B cell (primary cell): ENCODE measurements at regions not wholly inside any gene's neighbourhood (a gene's known extent, or its start where the extent isn't known, plus 50 kb on each side); places are given as distances from the start of the nearest gene placed in this dataset.

Source experiments
- ATAC-seq: fragments of 200-7000 bp; cut with Tn5 transposase; one replicate; pipeline ENCODE4 v1.10.0; 2021; ENCODE audit warnings: low read depth, mild to moderate bottlenecking, moderate number of reproducible peaks, moderate library complexity
- CTCF ChIA-PET: fragments of 350-600 bp; sonication (Branson Sonifier 250); formaldehyde crosslinking; loops from one replicate; lab custom pipeline; 2021; ENCODE audit warnings: antibody characterized with exemption, inconsistent platforms; lab: Charles Lee
- POLR2A ChIA-PET: fragments of 350-600 bp; sonication (Branson Sonifier 250); formaldehyde crosslinking; loops from one replicate; lab custom pipeline; 2021; ENCODE audit warnings: antibody characterized with exemption; lab: Charles Lee
- DNase-seq: peaks from one replicate; pipeline ENCODE4 v3.0.0; 2013
- H2AFZ ChIP-seq: 2 replicates; pipeline ENCODE4 v1.6.1; 2012; ENCODE audit warnings: mild to moderate bottlenecking, low read depth, low read length; ENCODE audit not compliant: insufficient read depth, poor library complexity, severe bottlenecking
- H3K27ac ChIP-seq, 2 donors: 1 replicate in 1 of 2; 2 replicates in 1 of 2; pipeline ENCODE4 v1.5.1; 2012 to 2013; ENCODE audit warnings: low read length in 2 of 2, mild to moderate bottlenecking in 2 of 2, moderate library complexity in 1 of 2
- H3K27me3 ChIP-seq, 4 experiments: fragments of 200-600 bp in 1 of 4; sonication (generic) in 1 of 4; replicated peaks in 1 of 4; 1 replicate in 2 of 4; 2 replicates in 2 of 4; pipeline versions ENCODE4 v1.6.1 to v1.7.0; 2013 to 2016; ENCODE audit warnings: low read length in 3 of 4, mild to moderate bottlenecking in 2 of 4, mixed read lengths in 1 of 4, moderate library complexity in 1 of 4; ENCODE audit not compliant: insufficient read depth in 4 of 4, control insufficient read depth in 3 of 4; ENCODE audit errors: control extremely low read depth in 1 of 4
- H3K36me3 ChIP-seq, 2 experiments: replicated peaks in 1 of 2; 1 replicate in 1 of 2; 2 replicates in 1 of 2; pipeline versions ENCODE4 v1.6.1 to v1.7.1; 2013; ENCODE audit warnings: low read length in 1 of 2; ENCODE audit not compliant: insufficient read depth in 2 of 2, control insufficient read depth in 1 of 2; ENCODE audit errors: control extremely low read depth in 1 of 2, extremely low read depth in 1 of 2
- H3K4me1 ChIP-seq, 2 donors: fragments of 200-600 bp in 1 of 2; sonication (generic) in 1 of 2; 1 replicate in 1 of 2; 2 replicates in 1 of 2; pipeline versions ENCODE4 v1.5.1 to v1.6.1; 2013 to 2017; ENCODE audit warnings: low read length in 2 of 2; ENCODE audit not compliant: control insufficient read depth in 2 of 2, insufficient read depth in 2 of 2
- H3K4me2 ChIP-seq: replicated peaks from 2 replicates; pipeline ENCODE3; 2012; ENCODE audit warnings: mild to moderate bottlenecking, low read depth, low read length; ENCODE audit not compliant: poor library complexity, severe bottlenecking
- H3K4me3 ChIP-seq, 5 experiments: fragments of 200-600 bp in 1 of 5; sonication (generic) in 1 of 5; 1 replicate in 3 of 5; 2 replicates in 2 of 5; pipeline versions ENCODE4 v1.5.1 to v1.7.0; 2011 to 2016; ENCODE audit warnings: low read length in 4 of 5, mild to moderate bottlenecking in 4 of 5, low read depth in 2 of 5, control low read depth in 1 of 5, moderate library complexity in 1 of 5; ENCODE audit not compliant: insufficient read depth in 1 of 5; ENCODE audit errors: control extremely low read depth in 1 of 5, extremely low read depth in 1 of 5
- H3K79me2 ChIP-seq: fragments of 200-600 bp; sonication (generic); one replicate; pipeline ENCODE4 v1.6.0; 2016; ENCODE audit warnings: low read length; ENCODE audit not compliant: control insufficient read depth, insufficient read depth
- H3K9ac ChIP-seq: fragments of 200-600 bp; sonication (generic); 2 replicates; pipeline ENCODE4 v1.6.1; 2017; ENCODE audit warnings: mild to moderate bottlenecking, low read length, moderate library complexity
- H3K9me3 ChIP-seq, 3 donors: one replicate each; pipeline versions ENCODE4 v1.6.1 to v1.7.1; 2013; ENCODE audit warnings: low read length in 2 of 3; ENCODE audit not compliant: control insufficient read depth in 2 of 3, insufficient read depth in 1 of 3; ENCODE audit errors: control extremely low read depth in 1 of 3
- H4K20me1 ChIP-seq: 2 replicates; pipeline ENCODE4 v1.6.0; 2012; ENCODE audit warnings: mild to moderate bottlenecking, low read length; ENCODE audit not compliant: insufficient read depth, control insufficient read depth, poor library complexity, severe bottlenecking
- H3K27ac Mint-ChIP-seq: one replicate; pipeline ENCODE4 v1.8.0; 2021; ENCODE audit warnings: mixed read lengths
- H3K27me3 Mint-ChIP-seq: one replicate; pipeline ENCODE4 v1.8.0; 2021; ENCODE audit warnings: mixed read lengths
- H3K4me1 Mint-ChIP-seq: one replicate; pipeline ENCODE4 v1.8.0; 2021; ENCODE audit warnings: mixed read lengths
- H3K4me3 Mint-ChIP-seq: one replicate; pipeline ENCODE4 v1.8.0; 2021; ENCODE audit warnings: mixed read lengths
- H3K9me3 Mint-ChIP-seq: one replicate; pipeline ENCODE4 v1.8.0; 2022; ENCODE audit warnings: mixed read lengths; ENCODE audit not compliant: insufficient read depth
- EZH2 ChIP-seq: IDR thresholded peaks from 2 replicates; pipeline ENCODE4 v1.6.1; 2012; ENCODE audit warnings: borderline replicate concordance, low read depth, mild to moderate bottlenecking, moderate library complexity, low read length; ENCODE audit not compliant: insufficient read depth, poor library complexity, severe bottlenecking
- WGBS: methylation state at CpG from one replicate; pipeline ENCODE4 v1.1.5; 2013; ENCODE audit warnings: missing lambda C conversion rate; ENCODE audit not compliant: insufficient coverage; 5-methylcytosine and 5-hydroxymethylcytosine counted together
- intact Hi-C: fragments of 100-400 bp; cut with micrococcal nuclease; formaldehyde crosslinking; loops from one replicate; pipeline ENCODE4 v1.10.0; 2022
- TF ChIP-seq, protein P1 (sequence below): fragments of 200-600 bp; IDR thresholded peaks from one replicate; pipeline ENCODE4 v1.8.0; 2022; ENCODE audit warnings: antibody characterized with exemption, mild to moderate bottlenecking

DNA sequence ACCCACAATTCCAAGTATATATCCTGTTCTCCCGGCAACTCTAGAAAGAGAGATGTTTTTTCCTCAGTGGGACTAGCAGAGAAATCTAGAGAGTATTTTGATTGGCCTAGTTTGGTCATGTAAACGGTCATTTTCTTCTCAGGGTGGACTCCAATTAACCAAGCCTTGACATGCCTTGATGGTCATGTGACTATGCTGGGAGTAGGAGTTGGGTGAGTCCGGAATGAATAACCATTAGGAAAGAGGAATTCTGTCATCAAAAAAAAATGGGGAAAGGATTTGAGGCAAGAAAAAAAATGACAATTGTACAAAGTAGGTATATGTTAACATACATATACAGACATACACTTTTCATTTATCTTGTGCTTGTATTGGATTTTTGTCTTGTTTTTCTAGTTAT is 248.2 kb upstream of the CDH20 start:
- intact Hi-C loops, result no loop called here
- Histone ChIP-seq H2AFZ (no peak overlapping the region), H3K79me2 (no peaks in the 10 kb centered on the region), H3K27me3 (no peaks in the 10 kb centered on the region), H3K4me3 (no peak overlapping the region), H4K20me1 (no peaks in the 10 kb centered on the region), H3K27ac (no peak overlapping the region), H3K9ac (no peak overlapping the region), H3K4me2 (no peak overlapping the region), H3K4me1 (no peaks in the 10 kb centered on the region), H3K9me3 (no peaks in the 10 kb centered on the region), H3K36me3 (no peaks in the 10 kb centered on the region)
- DNase-seq, result no peak
- POLR2A ChIA-PET, result no interaction called here
- no peak overlapping the region for H3K4me3 Mint-ChIP-seq
- TF ChIP-seq, protein P1, sequence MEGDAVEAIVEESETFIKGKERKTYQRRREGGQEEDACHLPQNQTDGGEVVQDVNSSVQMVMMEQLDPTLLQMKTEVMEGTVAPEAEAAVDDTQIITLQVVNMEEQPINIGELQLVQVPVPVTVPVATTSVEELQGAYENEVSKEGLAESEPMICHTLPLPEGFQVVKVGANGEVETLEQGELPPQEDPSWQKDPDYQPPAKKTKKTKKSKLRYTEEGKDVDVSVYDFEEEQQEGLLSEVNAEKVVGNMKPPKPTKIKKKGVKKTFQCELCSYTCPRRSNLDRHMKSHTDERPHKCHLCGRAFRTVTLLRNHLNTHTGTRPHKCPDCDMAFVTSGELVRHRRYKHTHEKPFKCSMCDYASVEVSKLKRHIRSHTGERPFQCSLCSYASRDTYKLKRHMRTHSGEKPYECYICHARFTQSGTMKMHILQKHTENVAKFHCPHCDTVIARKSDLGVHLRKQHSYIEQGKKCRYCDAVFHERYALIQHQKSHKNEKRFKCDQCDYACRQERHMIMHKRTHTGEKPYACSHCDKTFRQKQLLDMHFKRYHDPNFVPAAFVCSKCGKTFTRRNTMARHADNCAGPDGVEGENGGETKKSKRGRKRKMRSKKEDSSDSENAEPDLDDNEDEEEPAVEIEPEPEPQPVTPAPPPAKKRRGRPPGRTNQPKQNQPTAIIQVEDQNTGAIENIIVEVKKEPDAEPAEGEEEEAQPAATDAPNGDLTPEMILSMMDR, result no peak
- TF ChIP-seq EZH2, result no peak
- WGBS, result 78% methylated on average over 2 of the region's 3 CpGs
- H3K4me1 Mint-ChIP-seq, result no peaks in the 10 kb centered on the region
- CTCF ChIA-PET, result no interaction called here
- H3K27me3 Mint-ChIP-seq, result no peaks in the 10 kb centered on the region
- no peaks in the 10 kb centered on the region for H3K9me3 Mint-ChIP-seq
- H3K27ac Mint-ChIP-seq, result no peak overlapping the region
- no peak for ATAC-seq

DNA sequence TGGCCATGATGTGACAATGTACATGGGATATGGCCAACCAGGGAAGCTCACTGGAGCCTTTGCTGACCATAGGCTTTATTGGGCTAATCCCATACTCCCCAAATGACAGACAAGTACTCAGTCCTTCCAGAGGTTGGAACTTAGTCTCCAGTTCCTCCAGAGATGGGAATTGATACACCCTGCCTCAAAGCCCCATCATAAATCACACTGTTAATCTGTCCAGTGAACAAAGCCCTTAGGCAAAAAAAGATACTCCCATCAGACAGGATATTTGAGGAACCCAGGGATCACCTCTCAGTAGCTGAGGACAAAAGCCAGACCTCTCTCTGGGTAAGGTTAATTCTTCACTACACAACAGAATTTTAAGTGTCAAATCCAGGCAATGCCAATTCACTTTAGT is 247.5 kb upstream of the CDH20 start:
- H3K9me3 Mint-ChIP-seq, result no peaks in the 10 kb centered on the region
- Histone ChIP-seq H3K9ac (no peak overlapping the region), H3K9me3 (no peaks in the 10 kb centered on the region), H3K79me2 (no peaks in the 10 kb centered on the region), H2AFZ (no peak overlapping the region), H3K4me1 (no peaks in the 10 kb centered on the region), H3K27ac (no peak overlapping the region), H3K27me3 (no peaks in the 10 kb centered on the region), H4K20me1 (no peaks in the 10 kb centered on the region), H3K4me3 (no peak overlapping the region), H3K4me2 (no peak overlapping the region), H3K36me3 (no peaks in the 10 kb centered on the region)
- H3K27ac Mint-ChIP-seq, result no peak overlapping the region
- DNase-seq, result no peak
- POLR2A ChIA-PET, result no interaction called here
- TF ChIP-seq EZH2, result no peak
- TF ChIP-seq, protein P1, result no peak
- intact Hi-C loops, result no loop called here
- ATAC-seq, result no peak
- H3K4me3 Mint-ChIP-seq, result no peak overlapping the region
- CTCF ChIA-PET, result no interaction called here
- no peaks in the 10 kb centered on the region for H3K4me1 Mint-ChIP-seq
- no peaks in the 10 kb centered on the region for H3K27me3 Mint-ChIP-seq
